WTC11 (cell line): ENCODE measurements at regions not wholly inside any gene's neighbourhood (a gene's known extent, or its start where the extent isn't known, plus 50 kb on each side); places are given as distances from the start of the nearest gene placed in this dataset.

Source experiments
- ATAC-seq: fragments of 200-7000 bp; cut with Tn5 transposase; 2 replicates; pipeline ENCODE4 v1.10.0; 2021; ENCODE audit warnings: mild to moderate bottlenecking, moderate library complexity
- CTCF ChIA-PET: fragments of 300-600 bp; sonication (Branson Sonifier 250); formaldehyde crosslinking; loops from one replicate; lab custom pipeline; 2021; ENCODE audit warnings: antibody characterized with exemption; lab: Charles Lee
- POLR2A ChIA-PET: fragments of 350-600 bp; sonication (Branson Sonifier 250); formaldehyde crosslinking; loops from one replicate; lab custom pipeline; 2021; ENCODE audit warnings: antibody characterized with exemption; lab: Charles Lee
- DNase-seq: peaks from one replicate; pipeline ENCODE4 v3.0.0; 2021; ENCODE audit warnings: low spot score
- H3K27ac Mint-ChIP-seq: 2 replicates; pipeline ENCODE4 v1.8.0; 2021; ENCODE audit warnings: mixed read lengths
- H3K27me3 Mint-ChIP-seq: 2 replicates; pipeline ENCODE4 v1.8.0; 2021; ENCODE audit warnings: low read depth, mild to moderate bottlenecking, moderate library complexity, mixed read lengths
- H3K36me3 Mint-ChIP-seq: 2 replicates; pipeline ENCODE4 v1.8.0; 2021; ENCODE audit warnings: mixed read lengths
- H3K4me1 Mint-ChIP-seq: 2 replicates; pipeline ENCODE4 v1.8.0; 2022; ENCODE audit warnings: mixed read lengths
- H3K4me3 Mint-ChIP-seq: 2 replicates; pipeline ENCODE4 v1.8.0; 2021; ENCODE audit warnings: mild to moderate bottlenecking, moderate library complexity, mixed read lengths
- H3K9me3 Mint-ChIP-seq: 2 replicates; pipeline ENCODE4 v1.8.0; 2021; ENCODE audit warnings: mixed read lengths
- ESRRA ChIP-seq: sonication (generic); formaldehyde crosslinking; IDR thresholded peaks from 2 replicates; pipeline ENCODE4 v1.8.1; 2022; ENCODE audit warnings: mild to moderate bottlenecking, missing genetic modification reagents, borderline replicate concordance
- FOXK1 ChIP-seq: sonication (generic); formaldehyde crosslinking; IDR thresholded peaks from 2 replicates; pipeline ENCODE4 v1.8.0; 2022; ENCODE audit warnings: mild to moderate bottlenecking, moderate library complexity, missing genetic modification reagents
- GABPB1 ChIP-seq: sonication (generic); formaldehyde crosslinking; IDR thresholded peaks from 2 replicates; pipeline ENCODE4 v1.8.1; 2023; ENCODE audit warnings: mild to moderate bottlenecking, missing genetic modification reagents
- IRF2 ChIP-seq: sonication (generic); formaldehyde crosslinking; IDR thresholded peaks from 2 replicates; pipeline ENCODE4 v1.8.0; 2022; ENCODE audit warnings: low read depth, missing genetic modification reagents, borderline replicate concordance
- JAZF1 ChIP-seq: fragments of 250-450 bp; sonication (Bioruptor Pico); IDR thresholded peaks from 2 replicates; pipeline ENCODE4 v1.9.0; 2021; ENCODE audit warnings: moderate library complexity, mild to moderate bottlenecking, inconsistent platforms
- NFATC4 ChIP-seq: fragments of 250-450 bp; sonication (Bioruptor Pico); IDR thresholded peaks from 2 replicates; pipeline ENCODE4 v1.9.0; 2021; ENCODE audit warnings: mild to moderate bottlenecking
- NFE2L1 ChIP-seq: sonication (generic); formaldehyde crosslinking; IDR thresholded peaks from 2 replicates; pipeline ENCODE4 v1.8.1; 2023; ENCODE audit warnings: missing genetic modification reagents
- RELA ChIP-seq: sonication (generic); formaldehyde crosslinking; IDR thresholded peaks from 2 replicates; pipeline ENCODE4 v1.8.1; 2022; ENCODE audit warnings: missing genetic modification reagents, mild to moderate bottlenecking, borderline replicate concordance
- RORB ChIP-seq: fragments of 250-450 bp; sonication (Bioruptor Pico); IDR thresholded peaks from 2 replicates; pipeline ENCODE4 v1.9.0; 2021; ENCODE audit warnings: mild to moderate bottlenecking
- TCF7 ChIP-seq: sonication (generic); formaldehyde crosslinking; IDR thresholded peaks from 2 replicates; pipeline ENCODE4 v1.8.0; 2022; ENCODE audit warnings: mild to moderate bottlenecking, low read depth, missing genetic modification reagents, moderate library complexity
- TEAD1 ChIP-seq: sonication (generic); formaldehyde crosslinking; IDR thresholded peaks from 2 replicates; pipeline ENCODE4 v1.8.0; 2022; ENCODE audit warnings: mild to moderate bottlenecking, missing genetic modification reagents
- TEAD4 ChIP-seq: sonication (generic); formaldehyde crosslinking; IDR thresholded peaks from 2 replicates; pipeline ENCODE4 v1.8.0; 2022; ENCODE audit warnings: mild to moderate bottlenecking, missing genetic modification reagents
- ZNF121 ChIP-seq: sonication (generic); formaldehyde crosslinking; IDR thresholded peaks from 2 replicates; pipeline ENCODE4 v1.8.0; 2023; ENCODE audit warnings: missing genetic modification reagents
- ZNF138 ChIP-seq: sonication (generic); formaldehyde crosslinking; conservative IDR thresholded peaks from 2 replicates; pipeline ENCODE4 v1.8.1; 2022; ENCODE audit warnings: mild to moderate bottlenecking, moderate library complexity, missing genetic modification reagents
- ZNF232 ChIP-seq: sonication (generic); formaldehyde crosslinking; IDR thresholded peaks from 2 replicates; pipeline ENCODE4 v1.8.0; 2022; ENCODE audit warnings: mild to moderate bottlenecking, missing genetic modification reagents
- ZNF416 ChIP-seq: fragments of 250-450 bp; sonication (Bioruptor Pico); IDR thresholded peaks from 2 replicates; pipeline ENCODE4 v1.9.0; 2021; ENCODE audit warnings: mild to moderate bottlenecking, inconsistent platforms
- TF ChIP-seq, protein P1 (sequence below): sonication (generic); formaldehyde crosslinking; conservative IDR thresholded peaks from 2 replicates; pipeline ENCODE4 v1.8.1; 2022; ENCODE audit warnings: mild to moderate bottlenecking, missing genetic modification reagents
- TF ChIP-seq, protein P2 (sequence below): sonication (generic); formaldehyde crosslinking; IDR thresholded peaks from 2 replicates; pipeline ENCODE4 v1.8.1; 2023; ENCODE audit warnings: mild to moderate bottlenecking, missing genetic modification reagents
- TF ChIP-seq, protein P3 (sequence below): sonication (generic); formaldehyde crosslinking; IDR thresholded peaks from 2 replicates; pipeline ENCODE4 v1.8.1; 2023; ENCODE audit warnings: mild to moderate bottlenecking, missing genetic modification reagents, moderate library complexity
- TF ChIP-seq, protein P4 (sequence below): sonication (generic); formaldehyde crosslinking; IDR thresholded peaks from 2 replicates; pipeline ENCODE4 v1.8.0; 2023; ENCODE audit warnings: mild to moderate bottlenecking, missing genetic modification reagents
- TF ChIP-seq, protein P5 (sequence below): sonication (generic); formaldehyde crosslinking; IDR thresholded peaks from 2 replicates; pipeline ENCODE4 v1.8.0; 2022; ENCODE audit warnings: mild to moderate bottlenecking, missing genetic modification reagents

DNA sequence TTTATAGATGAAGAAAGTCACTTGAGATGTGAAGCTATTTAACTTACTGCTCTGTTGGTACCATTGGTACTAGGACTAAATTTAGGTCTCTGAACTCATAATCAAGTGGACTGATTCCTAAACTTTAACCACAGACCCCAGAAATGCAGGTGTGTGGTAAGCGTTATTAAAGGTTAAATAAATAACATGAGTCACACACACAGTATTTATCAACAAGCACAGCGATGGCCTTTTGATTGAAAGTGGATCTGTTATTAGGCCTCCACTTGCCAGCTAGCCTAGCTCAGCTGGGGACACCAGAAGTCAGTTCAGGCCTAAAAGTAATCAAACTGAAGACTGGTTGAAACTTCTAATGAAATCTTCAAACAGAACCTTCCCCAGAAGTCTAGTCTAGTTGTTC lies 161.3 kb upstream of the DPP10 start:
- no peak overlapping the region for H3K27ac Mint-ChIP-seq
- DNase-seq: no peak
- H3K9me3 Mint-ChIP-seq: peaks cover 64% of the 10 kb centered on the region
- ChIA-PET POLR2A (no interaction called here), CTCF (no interaction called here)
- TF ChIP-seq, protein P1, sequence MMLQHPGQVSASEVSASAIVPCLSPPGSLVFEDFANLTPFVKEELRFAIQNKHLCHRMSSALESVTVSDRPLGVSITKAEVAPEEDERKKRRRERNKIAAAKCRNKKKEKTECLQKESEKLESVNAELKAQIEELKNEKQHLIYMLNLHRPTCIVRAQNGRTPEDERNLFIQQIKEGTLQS (CRISPR knock-in tag): no peak
- H3K36me3 Mint-ChIP-seq: peaks cover 28% of the 10 kb centered on the region
- ATAC-seq: no peak
- no peak overlapping the region for H3K4me3 Mint-ChIP-seq
- H3K4me1 Mint-ChIP-seq: no peaks in the 10 kb centered on the region
- H3K27me3 Mint-ChIP-seq: no peaks in the 10 kb centered on the region; the same call in 1 of the 2 replicates

DNA sequence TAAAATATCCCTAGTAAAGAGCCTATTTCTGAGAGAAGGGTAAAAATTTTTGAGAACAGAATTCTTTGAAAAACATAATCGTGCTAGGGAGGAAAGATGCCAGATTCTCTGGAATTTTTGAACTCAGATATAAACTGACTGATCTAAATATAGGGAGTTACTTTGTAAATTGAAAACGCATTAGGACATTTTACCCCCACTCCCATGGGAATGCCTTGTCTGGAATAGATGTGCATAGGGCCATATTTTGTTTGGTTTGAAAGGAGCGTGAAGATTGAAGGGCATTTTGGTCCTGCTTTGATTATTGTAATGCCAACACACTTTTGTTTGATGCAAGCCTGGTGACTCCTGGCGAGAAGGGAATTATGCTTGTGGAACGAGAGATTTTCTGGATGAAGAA lies 158.7 kb upstream of the DPP10 start:
- no peak overlapping the region for H3K4me3 Mint-ChIP-seq
- H3K36me3 Mint-ChIP-seq: peaks cover 30% of the 10 kb centered on the region
- ChIA-PET POLR2A (no interaction called here), CTCF (no interaction called here)
- H3K4me1 Mint-ChIP-seq: no peaks in the 10 kb centered on the region
- no peaks in the 10 kb centered on the region; the same call in 1 of the 2 replicates for H3K27me3 Mint-ChIP-seq
- peaks cover 55% of the 10 kb centered on the region for H3K9me3 Mint-ChIP-seq
- no peak for ATAC-seq
- DNase-seq: no peak
- no peak overlapping the region for H3K27ac Mint-ChIP-seq
- TF ChIP-seq ZNF138: no peak
- no peak for TF ChIP-seq ZNF121 (CRISPR knock-in tag)
- no peak for TF ChIP-seq FOXK1 (CRISPR knock-in tag)
- TF ChIP-seq, protein P2, sequence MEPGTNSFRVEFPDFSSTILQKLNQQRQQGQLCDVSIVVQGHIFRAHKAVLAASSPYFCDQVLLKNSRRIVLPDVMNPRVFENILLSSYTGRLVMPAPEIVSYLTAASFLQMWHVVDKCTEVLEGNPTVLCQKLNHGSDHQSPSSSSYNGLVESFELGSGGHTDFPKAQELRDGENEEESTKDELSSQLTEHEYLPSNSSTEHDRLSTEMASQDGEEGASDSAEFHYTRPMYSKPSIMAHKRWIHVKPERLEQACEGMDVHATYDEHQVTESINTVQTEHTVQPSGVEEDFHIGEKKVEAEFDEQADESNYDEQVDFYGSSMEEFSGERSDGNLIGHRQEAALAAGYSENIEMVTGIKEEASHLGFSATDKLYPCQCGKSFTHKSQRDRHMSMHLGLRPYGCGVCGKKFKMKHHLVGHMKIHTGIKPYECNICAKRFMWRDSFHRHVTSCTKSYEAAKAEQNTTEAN (CRISPR knock-in tag): no peak
- no peak for TF ChIP-seq JAZF1 (CRISPR knock-in tag)
- TF ChIP-seq NFATC4: no peak
- no peak for TF ChIP-seq IRF2 (CRISPR knock-in tag)
- TF ChIP-seq, protein P3, sequence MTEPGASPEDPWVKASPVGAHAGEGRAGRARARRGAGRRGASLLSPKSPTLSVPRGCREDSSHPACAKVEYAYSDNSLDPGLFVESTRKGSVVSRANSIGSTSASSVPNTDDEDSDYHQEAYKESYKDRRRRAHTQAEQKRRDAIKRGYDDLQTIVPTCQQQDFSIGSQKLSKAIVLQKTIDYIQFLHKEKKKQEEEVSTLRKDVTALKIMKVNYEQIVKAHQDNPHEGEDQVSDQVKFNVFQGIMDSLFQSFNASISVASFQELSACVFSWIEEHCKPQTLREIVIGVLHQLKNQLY (CRISPR knock-in tag): no peak
- no peak for TF ChIP-seq GABPB1 (CRISPR knock-in tag)
- no peak for TF ChIP-seq ZNF416 (CRISPR knock-in tag)
- no peak for TF ChIP-seq ZNF232 (CRISPR knock-in tag)
- no peak for TF ChIP-seq ESRRA (CRISPR knock-in tag)
- TF ChIP-seq RELA (CRISPR knock-in tag): no peak
- no peak for TF ChIP-seq TCF7 (CRISPR knock-in tag)
- no peak for TF ChIP-seq RORB
- TF ChIP-seq, protein P4, sequence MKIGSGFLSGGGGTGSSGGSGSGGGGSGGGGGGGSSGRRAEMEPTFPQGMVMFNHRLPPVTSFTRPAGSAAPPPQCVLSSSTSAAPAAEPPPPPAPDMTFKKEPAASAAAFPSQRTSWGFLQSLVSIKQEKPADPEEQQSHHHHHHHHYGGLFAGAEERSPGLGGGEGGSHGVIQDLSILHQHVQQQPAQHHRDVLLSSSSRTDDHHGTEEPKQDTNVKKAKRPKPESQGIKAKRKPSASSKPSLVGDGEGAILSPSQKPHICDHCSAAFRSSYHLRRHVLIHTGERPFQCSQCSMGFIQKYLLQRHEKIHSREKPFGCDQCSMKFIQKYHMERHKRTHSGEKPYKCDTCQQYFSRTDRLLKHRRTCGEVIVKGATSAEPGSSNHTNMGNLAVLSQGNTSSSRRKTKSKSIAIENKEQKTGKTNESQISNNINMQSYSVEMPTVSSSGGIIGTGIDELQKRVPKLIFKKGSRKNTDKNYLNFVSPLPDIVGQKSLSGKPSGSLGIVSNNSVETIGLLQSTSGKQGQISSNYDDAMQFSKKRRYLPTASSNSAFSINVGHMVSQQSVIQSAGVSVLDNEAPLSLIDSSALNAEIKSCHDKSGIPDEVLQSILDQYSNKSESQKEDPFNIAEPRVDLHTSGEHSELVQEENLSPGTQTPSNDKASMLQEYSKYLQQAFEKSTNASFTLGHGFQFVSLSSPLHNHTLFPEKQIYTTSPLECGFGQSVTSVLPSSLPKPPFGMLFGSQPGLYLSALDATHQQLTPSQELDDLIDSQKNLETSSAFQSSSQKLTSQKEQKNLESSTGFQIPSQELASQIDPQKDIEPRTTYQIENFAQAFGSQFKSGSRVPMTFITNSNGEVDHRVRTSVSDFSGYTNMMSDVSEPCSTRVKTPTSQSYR (CRISPR knock-in tag): no peak
- TF ChIP-seq TEAD4 (CRISPR knock-in tag): no peak
- TF ChIP-seq, protein P5, sequence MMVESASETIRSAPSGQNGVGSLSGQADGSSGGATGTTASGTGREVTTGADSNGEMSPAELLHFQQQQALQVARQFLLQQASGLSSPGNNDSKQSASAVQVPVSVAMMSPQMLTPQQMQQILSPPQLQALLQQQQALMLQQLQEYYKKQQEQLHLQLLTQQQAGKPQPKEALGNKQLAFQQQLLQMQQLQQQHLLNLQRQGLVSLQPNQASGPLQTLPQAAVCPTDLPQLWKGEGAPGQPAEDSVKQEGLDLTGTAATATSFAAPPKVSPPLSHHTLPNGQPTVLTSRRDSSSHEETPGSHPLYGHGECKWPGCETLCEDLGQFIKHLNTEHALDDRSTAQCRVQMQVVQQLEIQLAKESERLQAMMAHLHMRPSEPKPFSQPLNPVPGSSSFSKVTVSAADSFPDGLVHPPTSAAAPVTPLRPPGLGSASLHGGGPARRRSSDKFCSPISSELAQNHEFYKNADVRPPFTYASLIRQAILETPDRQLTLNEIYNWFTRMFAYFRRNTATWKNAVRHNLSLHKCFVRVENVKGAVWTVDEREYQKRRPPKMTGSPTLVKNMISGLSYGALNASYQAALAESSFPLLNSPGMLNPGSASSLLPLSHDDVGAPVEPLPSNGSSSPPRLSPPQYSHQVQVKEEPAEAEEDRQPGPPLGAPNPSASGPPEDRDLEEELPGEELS (CRISPR knock-in tag): no peak
- no peak for TF ChIP-seq TEAD1 (CRISPR knock-in tag)
- no peak for TF ChIP-seq NFE2L1 (CRISPR knock-in tag)
